Pancreas (tissue), 10 donors: ENCODE measurements at regions not wholly inside any gene's neighbourhood (a gene's known extent, or its start where the extent isn't known, plus 50 kb on each side); places are given as distances from the start of the nearest gene placed in this dataset.
A peak's percentile ranks its signal among the peaks of the same experiment; 100 is the strongest.
"Not testable (repeated sequence)": the region's sequence is repeated elsewhere in the genome, so short reads cannot be mapped to it uniquely, and the experiment has no call there.

Experiments used
- ATAC-seq, 4 donors: fragments of 200-7000 bp; cut with Tn5 transposase; one replicate each; pipeline versions ENCODE4 v1.8.0 to v1.9.1; 2020; ENCODE audit warnings: mild to moderate bottlenecking in 4 of 4, moderate library complexity in 4 of 4
- DNase-seq, 6 donors: peaks; one replicate each; pipeline ENCODE4 v3.0.0-alpha.2; 2020
- FAIRE-seq: peaks from 2 replicates; lab custom pipeline; 2012; peaks lifted over from hg19 to GRCh38; lab: Jason Lieb, UNC
- H3K27ac ChIP-seq, 4 donors: fragments of 200-600 bp; sonication (generic); 1 replicate in 3 of 4; 2 replicates in 1 of 4; pipeline versions ENCODE4 v1.5.0 to v1.8.0; 2020
- H3K27me3 ChIP-seq, 4 donors: fragments of 200-600 bp; one replicate each; pipeline ENCODE4 v1.8.0; 2021
- H3K36me3 ChIP-seq, 3 donors: fragments of 200-600 bp; sonication (generic) in 1 of 3; one replicate each; pipeline versions ENCODE4 v1.5.0 to v1.8.0; 2020 to 2021
- H3K4me1 ChIP-seq, 3 donors: fragments of 200-600 bp; one replicate each; pipeline ENCODE4 v1.8.0; 2021
- H3K4me3 ChIP-seq, 4 donors: fragments of 200-600 bp; sonication (generic) in 2 of 4; one replicate each; pipeline versions ENCODE4 v1.5.0 to v1.8.0; 2020 to 2021
- H3K9me3 ChIP-seq, 4 donors: fragments of 200-600 bp; one replicate each; pipeline ENCODE4 v1.8.0; 2021
- WGBS, 2 donors: extraction: QIAGEN DNeasy Blood & Tissue Kit; methylation state at CpG; one replicate each; pipeline ENCODE4 v1.1.7; 2013; 5-methylcytosine and 5-hydroxymethylcytosine counted together
- intact Hi-C, 3 donors: fragments of 100-400 bp; cut with DNase I; formaldehyde crosslinking; loops; one replicate each; pipeline versions ENCODE4 v1.11.1 to v1.14.2; 2022
- TF ChIP-seq, protein P1 (sequence below), 4 donors: fragments of 200-600 bp; sonication (generic) in 3 of 4; IDR thresholded peaks; one replicate each; pipeline versions ENCODE4 v1.5.0 to v1.8.0; 2021; ENCODE audit warnings: antibody characterized with exemption in 4 of 4
- donor health status: healthy with polysubstance abuse.
- donor health status: DM: no; HTN: no; CAD: no; lungs with moderate emphysema.
- donor health status: DM: no; HTN: no; CAD: no.
- donor health status: control.
- donor health status: control.
- donor health status: Bipolar disorder and iron deficiency.
- donor health status: DM: yes; HTN: yes; CAD: no.
- donor health status: DM: no; HTN: no; CAD: no.
- donor health status: DM: no; HTN: no; CAD: no.
- donor health status: DM: yes; HTN: yes; CAD: no.

DNA sequence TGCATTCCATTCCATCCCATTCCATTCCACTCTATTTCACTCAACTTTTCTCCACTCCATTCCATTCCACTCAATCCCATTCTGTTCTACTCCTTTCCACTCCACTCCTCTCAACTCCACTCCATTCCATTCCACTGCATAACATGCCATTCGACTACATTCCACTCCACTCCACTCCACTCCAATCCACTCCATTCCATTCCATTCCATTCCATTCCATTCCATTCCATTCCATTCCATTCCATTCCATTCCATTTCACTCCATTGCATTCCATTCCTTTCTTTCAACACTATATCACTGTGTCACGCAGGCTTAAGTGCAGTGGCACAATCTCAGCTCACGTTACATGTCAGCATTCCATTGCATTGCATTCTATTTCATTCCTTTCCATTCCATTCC is 1430.4 kb downstream of the TSPY10 start:
- H3K9me3 ChIP-seq, H3K27ac ChIP-seq, H3K4me3 ChIP-seq, H3K4me1 ChIP-seq, H3K36me3 ChIP-seq, ATAC-seq, DNase-seq, intact Hi-C loops, FAIRE-seq, H3K27me3 ChIP-seq: not testable (repeated sequence)
- 0 to 16% methylated on average over 1 to 3 of the region's 3 CpGs for WGBS, 2 donors

DNA sequence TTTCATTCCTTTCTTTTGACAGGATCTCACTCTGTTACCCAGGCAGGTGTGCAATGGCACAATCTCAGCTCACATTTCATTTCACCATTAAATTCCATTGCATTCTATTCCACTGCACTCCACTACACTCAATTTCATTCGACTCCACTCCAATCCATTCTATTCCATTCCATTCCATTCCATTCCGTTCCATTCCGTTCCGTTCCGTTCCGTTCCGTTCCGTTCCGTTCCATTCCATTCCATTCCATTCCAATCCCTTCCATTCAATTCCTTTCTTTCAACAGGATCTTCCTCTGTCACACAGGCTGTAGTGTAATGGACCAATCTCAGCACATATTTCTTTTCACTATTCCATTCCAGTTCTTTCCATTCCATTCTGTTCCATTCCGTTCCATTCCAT is 1445.7 kb downstream of the TSPY10 start:
- Histone ChIP-seq H3K9me3 (no peaks in the 10 kb centered on the region), H3K4me1 (no peaks in the 10 kb centered on the region), H3K36me3 (no peaks in the 10 kb centered on the region), H3K27me3 (no peaks in the 10 kb centered on the region), H3K27ac (no peak overlapping the region), H3K4me3 (no peak overlapping the region)
- peak in 1 of 6 donors; percentile 23 for DNase-seq
- ATAC-seq = no peak
- intact Hi-C loops = no loop called here
- TF ChIP-seq, protein P1, sequence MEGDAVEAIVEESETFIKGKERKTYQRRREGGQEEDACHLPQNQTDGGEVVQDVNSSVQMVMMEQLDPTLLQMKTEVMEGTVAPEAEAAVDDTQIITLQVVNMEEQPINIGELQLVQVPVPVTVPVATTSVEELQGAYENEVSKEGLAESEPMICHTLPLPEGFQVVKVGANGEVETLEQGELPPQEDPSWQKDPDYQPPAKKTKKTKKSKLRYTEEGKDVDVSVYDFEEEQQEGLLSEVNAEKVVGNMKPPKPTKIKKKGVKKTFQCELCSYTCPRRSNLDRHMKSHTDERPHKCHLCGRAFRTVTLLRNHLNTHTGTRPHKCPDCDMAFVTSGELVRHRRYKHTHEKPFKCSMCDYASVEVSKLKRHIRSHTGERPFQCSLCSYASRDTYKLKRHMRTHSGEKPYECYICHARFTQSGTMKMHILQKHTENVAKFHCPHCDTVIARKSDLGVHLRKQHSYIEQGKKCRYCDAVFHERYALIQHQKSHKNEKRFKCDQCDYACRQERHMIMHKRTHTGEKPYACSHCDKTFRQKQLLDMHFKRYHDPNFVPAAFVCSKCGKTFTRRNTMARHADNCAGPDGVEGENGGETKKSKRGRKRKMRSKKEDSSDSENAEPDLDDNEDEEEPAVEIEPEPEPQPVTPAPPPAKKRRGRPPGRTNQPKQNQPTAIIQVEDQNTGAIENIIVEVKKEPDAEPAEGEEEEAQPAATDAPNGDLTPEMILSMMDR (IDR thresholded peaks at IDR 0.05) = no peak
- no peak for FAIRE-seq
- 25 to 54% methylated on average over 8 to 10 of the region's 10 CpGs for WGBS, 2 donors

DNA sequence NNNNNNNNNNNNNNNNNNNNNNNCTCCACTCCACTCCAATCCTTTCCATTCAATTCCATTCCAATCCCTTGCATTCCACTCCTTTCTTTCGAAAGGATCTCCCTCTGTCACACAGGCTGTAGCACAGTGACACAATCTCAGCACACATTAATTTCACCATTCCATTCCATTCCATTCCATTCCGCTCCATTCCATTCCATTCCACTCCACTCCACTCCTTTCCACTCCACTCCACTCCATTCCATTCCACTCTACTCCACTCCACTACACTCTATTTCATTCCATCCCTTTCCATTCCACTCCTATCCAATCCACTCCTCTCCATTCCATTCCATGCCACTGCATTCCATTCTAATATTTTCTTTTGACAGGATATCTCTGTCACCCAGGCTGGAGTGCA is 1459.0 kb downstream of the TSPY10 start:
- DNase-seq = no peak
- intact Hi-C loops = no loop called here
- no peak overlapping the region for H3K4me3 ChIP-seq
- no peaks in the 10 kb centered on the region for H3K9me3 ChIP-seq
- H3K36me3 ChIP-seq = no peaks in the 10 kb centered on the region
- H3K4me1 ChIP-seq = no peaks in the 10 kb centered on the region
- no peak for FAIRE-seq
- WGBS, 2 donors = 13 to 41% methylated on average over 1 to 2 of the region's 2 CpGs
- TF ChIP-seq, protein P1 (IDR thresholded peaks at IDR 0.05) = no peak
- ATAC-seq = no peak
- no peaks in the 10 kb centered on the region for H3K27me3 ChIP-seq
- H3K27ac ChIP-seq = no peak overlapping the region

DNA sequence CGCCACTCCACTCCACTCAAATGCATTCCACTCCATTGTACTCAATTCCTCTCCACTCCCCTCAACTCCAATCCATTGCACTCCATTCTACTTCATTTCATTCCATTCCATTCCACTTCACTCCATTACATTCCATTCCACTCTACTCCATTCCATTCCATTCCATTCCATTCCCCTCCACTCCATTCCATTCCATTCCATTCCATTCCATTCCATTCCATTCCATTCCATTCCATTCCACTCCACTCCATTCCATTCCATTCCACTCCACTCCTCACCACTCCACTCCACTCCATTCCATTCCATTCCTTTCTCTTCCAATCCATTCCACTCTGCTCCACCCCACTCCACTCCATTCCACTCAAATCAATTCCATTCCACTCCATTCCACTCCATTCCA is 1459.9 kb downstream of the TSPY10 start:
- TF ChIP-seq, protein P1 (IDR thresholded peaks at IDR 0.05) = no peak
- WGBS, 2 donors = 11% methylated on average over 1 of the region's 1 CpG; no CpG with 5 or more reads in 1 of the 2 donors
- no peaks in the 10 kb centered on the region for H3K36me3 ChIP-seq
- H3K4me3 ChIP-seq = no peak overlapping the region
- no peaks in the 10 kb centered on the region for H3K9me3 ChIP-seq
- no peaks in the 10 kb centered on the region for H3K27me3 ChIP-seq
- H3K27ac ChIP-seq = no peak overlapping the region
- no peaks in the 10 kb centered on the region for H3K4me1 ChIP-seq
- intact Hi-C loops = no loop called here
- DNase-seq (no peak), FAIRE-seq (no peak), ATAC-seq (no peak)

DNA sequence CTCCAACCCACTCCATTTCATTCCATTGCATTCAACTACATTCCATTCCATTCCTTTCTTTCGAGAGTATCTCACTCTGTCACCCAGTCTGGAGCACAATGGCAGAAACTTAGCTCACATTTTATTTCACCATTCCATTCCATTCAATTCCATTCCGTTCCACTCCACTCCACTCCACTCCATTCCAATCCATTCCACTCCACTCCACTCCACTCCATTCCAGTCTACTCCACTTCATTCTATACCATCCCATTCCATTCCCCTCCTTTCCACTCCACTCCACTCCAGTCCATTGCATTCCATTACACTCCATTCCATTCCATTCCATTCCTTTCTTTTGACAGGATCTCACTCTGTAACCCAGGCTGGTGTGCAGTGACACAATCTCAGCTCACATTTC is 1466.3 kb downstream of the TSPY10 start:
- DNase-seq (no peak), FAIRE-seq (no peak), ATAC-seq (no peak)
- no peak overlapping the region for H3K4me3 ChIP-seq
- TF ChIP-seq, protein P1 (IDR thresholded peaks at IDR 0.05) = no peak
- no peaks in the 10 kb centered on the region for H3K4me1 ChIP-seq
- no peak overlapping the region for H3K27ac ChIP-seq
- no peaks in the 10 kb centered on the region for H3K36me3 ChIP-seq
- no peaks in the 10 kb centered on the region for H3K27me3 ChIP-seq
- no peaks in the 10 kb centered on the region for H3K9me3 ChIP-seq
- intact Hi-C loops = no loop called here
- WGBS, 2 donors = 20% methylated on average over 2 of the region's 2 CpGs; no CpG with 5 or more reads in 1 of the 2 donors

DNA sequence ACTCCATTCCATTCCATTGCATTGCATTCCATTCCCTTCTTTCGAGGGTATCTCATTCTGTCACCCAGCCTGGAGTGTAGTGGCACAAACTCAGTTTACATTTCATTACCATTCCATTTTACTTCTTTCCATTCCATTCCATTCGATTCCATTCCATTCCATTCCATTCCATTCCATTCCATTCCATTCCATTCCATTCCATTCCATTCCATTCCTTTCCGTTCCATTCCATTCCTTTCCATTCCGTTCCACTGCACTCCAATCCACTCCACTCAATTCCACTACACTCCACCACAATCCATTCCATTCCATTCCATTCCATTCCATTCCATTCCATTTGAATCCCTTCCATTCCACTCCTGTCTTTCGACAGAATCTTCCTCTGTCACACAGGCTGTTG is 1472.0 kb downstream of the TSPY10 start:
- 14 to 29% methylated on average over 3 to 5 of the region's 5 CpGs for WGBS, 2 donors
- H3K4me1 ChIP-seq, intact Hi-C loops, H3K4me3 ChIP-seq, H3K36me3 ChIP-seq, DNase-seq, H3K27ac ChIP-seq, FAIRE-seq, H3K9me3 ChIP-seq, H3K27me3 ChIP-seq: not testable (repeated sequence)
- ATAC-seq = peak in 3 of 4 donors; percentile 48 to 69 (median 56)

DNA sequence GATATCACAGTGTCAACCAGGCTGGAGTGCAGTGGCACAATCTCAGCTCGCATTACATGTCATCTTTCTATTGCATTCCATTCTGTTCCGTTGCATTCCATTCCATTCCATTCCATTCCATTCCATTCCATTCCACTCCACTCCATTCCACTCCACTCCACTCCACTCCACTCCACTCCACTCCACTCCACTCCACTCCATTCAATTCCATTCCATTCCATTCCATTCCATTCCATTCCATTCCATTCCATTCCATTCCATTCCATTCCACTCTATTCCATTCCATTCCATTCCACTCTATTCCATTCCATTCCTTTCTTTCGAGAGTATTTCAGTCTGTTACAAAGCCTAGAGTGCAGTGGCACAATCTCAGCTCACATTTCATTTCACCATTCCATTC is 1486.5 kb downstream of the TSPY10 start:
- 25% methylated on average over 3 of the region's 3 CpGs; no CpG with 5 or more reads in 1 of the 2 donors for WGBS, 2 donors
- ATAC-seq = peak in 1 of 4 donors; percentile 18
- H3K36me3 ChIP-seq, H3K27ac ChIP-seq, H3K4me3 ChIP-seq, FAIRE-seq, H3K27me3 ChIP-seq, H3K9me3 ChIP-seq, DNase-seq, H3K4me1 ChIP-seq, intact Hi-C loops: not testable (repeated sequence)
